HG03354 (cell line): ENCODE measurements at regions not wholly inside any gene's neighbourhood (a gene's known extent, or its start where the extent isn't known, plus 50 kb on each side); places are given as distances from the start of the nearest gene placed in this dataset.
"Not testable (repeated sequence)": the region's sequence is repeated elsewhere in the genome, so short reads cannot be mapped to it uniquely, and the experiment has no call there.

Source experiments
- ATAC-seq: cut with Tn5 transposase; IDR thresholded peaks from one replicate; pipeline ENCODE4 v1.9.1; 2021; ENCODE audit warnings: mild to moderate bottlenecking; ENCODE audit not compliant: unreplicated experiment, poor library complexity, severe bottlenecking

DNA sequence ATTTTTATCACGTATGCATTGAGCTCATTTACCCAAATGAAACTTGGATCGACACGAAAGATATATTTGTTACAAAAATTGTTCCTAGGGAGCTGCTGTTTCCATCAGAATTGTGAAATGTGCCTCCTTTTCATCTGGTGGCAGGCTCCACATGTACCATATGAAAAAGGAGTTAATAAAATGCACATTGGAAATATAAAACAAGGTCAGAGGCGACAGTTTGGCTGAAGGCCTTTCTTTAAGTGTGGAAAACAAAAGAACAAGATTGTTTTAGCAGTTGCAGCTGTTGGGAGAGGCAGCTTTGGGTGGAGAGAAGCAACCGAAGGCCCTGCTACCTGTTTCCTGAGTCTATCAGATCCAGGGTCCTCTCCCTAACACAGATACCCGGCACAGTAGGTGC, 334.5 kb upstream of the NT5E start:
- ATAC-seq, result no peak

DNA sequence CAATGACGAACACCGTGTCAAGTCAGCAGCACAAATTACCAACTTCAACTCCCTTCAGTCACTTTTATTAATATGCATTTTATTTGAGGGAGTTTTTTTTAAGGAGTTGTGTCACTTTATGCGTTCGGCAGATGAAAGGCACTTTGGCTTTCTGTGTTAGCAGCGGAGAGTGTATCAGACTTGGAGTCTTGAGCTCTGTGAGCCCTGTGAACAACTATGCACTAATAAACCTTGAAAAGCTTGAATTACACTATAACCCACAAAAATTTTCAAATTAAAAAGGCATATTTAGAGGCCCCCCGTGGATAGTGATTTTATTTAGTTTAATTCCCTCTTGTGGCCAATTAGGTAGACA, 335.3 kb upstream of the NT5E start:
- ATAC-seq, result no peak

DNA sequence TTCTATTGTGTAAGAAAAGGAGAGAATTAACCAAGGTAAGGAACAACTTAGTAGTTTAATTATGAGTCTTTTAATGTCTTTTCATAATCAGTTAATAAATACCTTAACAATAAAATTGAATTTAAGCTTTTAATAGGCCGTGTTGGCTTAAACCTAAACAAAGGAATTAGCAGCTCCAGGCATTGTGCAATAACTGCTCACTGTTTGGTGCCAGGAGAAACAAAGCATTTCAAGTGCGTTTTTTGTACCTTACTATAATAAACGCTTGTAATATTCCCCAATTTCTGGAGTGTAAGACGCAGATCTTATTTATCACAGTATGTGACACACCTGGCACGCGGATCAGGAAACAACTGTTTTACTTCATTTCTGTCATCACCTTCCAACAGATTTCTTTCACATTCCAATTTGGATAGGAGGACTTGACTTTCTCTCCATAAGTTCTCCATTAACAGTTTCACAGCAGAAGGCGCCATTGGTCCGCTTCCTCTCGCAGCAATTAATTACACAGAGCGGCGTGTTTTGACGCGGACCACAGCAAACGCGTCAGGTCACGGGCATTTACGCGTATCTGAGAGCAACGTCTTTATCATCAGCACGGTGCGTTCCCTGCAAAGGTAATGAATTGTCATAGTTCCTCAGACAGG, 335.8 kb upstream of the NT5E start:
- no peak for ATAC-seq

DNA sequence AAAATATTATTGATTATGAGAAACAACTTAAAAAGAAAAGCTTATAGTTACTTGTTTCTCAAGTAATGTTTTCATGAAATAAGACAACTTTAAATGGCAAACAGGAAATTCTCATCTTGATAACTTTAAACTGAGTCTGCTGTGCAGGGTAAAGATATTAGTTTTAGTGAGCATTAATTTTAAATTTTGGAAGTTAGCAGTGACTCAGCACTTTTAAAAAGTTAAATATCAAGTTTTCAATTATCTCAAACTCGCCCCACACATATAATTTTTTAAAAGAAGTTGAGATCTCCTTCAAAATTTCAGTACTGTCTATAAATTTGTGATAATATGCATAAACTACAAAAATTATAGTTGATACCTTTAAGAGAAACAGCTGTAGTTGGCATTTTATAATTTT, 337.3 kb upstream of the NT5E start:
- ATAC-seq, result no peak

DNA sequence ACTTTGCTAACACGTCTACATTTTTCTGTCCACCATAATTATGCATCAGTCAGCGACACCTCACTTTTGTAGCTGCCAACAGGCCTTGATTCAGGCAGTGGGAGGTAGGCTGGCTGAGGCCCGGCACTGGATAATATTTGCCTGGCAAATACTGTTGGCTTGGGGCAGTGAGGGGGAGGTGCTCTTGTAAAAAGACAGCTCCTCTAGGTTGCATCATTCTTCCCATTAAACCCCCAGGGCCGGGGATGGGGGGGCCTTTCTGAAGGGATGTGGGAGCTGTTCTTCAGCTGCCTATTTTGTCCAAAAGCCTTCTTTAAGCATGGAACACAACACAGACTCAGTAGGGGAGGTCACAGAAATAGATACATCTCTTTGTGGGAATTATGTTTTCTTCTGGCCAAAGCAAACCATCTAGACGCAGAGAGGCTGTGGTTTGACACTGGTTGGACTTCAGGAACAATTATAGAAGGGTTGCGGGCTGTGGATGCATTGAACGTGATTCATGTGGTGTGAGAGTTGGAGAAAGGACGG, 338.3 kb upstream of the NT5E start:
- no peak for ATAC-seq

DNA sequence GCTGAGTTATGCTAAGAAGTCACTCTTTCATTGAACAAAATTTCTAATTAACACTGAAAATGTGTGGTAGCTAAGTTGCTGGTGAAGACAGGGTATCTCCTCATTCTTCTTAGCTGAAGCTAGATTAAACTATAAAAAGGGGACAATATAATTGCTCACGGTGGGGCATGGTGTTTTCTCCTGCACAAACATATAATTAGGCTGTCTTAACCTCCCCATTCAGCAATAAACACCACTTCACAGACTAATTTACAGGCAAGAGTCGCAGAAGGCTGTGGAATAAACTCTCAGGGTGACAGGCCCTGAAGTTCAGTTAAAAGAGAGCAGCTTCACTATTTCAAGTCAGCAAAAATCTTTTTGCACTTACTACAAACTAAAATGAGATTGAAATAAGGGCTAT, 338.9 kb upstream of the NT5E start:
- no peak for ATAC-seq

DNA sequence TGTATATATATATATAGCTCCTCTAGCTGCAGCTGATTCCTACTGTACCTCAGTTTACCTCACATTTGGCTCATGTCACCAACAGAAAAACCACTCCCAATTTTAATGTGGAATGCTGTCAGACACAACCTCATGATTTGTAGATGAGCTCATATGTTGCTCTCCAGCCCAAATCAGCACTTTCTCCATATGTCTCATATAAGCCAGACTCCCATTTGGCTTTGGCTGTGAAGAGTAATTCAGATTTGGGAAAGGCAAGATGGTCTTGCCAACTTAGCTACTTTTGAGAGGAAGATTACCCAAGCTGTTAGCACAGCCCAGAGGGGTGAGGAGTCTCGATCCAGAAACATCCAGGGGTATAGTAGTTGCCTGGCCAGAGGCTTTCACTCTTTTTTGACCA, 342.2 kb upstream of the NT5E start:
- ATAC-seq, result no peak

DNA sequence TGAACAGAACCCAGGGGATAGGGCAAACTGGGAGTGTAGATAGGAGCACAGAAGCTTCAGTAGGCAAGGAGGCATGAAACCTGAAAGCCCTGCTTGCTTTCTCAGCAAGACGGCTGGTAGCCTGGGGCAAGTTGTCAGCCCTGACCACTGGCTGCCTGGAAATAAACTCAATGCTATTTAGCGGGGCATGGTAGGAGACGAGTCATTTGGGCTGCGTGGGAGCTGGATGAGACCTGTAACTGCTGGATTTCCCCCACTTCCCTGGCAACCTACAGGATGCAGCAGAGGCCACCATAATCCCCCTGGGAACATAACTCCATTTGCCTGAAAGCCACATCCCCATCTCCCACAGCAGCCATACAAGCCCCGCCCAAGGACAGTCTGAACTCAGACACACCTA, 332.6 kb upstream of the TBX18 start:
- no peak for ATAC-seq

DNA sequence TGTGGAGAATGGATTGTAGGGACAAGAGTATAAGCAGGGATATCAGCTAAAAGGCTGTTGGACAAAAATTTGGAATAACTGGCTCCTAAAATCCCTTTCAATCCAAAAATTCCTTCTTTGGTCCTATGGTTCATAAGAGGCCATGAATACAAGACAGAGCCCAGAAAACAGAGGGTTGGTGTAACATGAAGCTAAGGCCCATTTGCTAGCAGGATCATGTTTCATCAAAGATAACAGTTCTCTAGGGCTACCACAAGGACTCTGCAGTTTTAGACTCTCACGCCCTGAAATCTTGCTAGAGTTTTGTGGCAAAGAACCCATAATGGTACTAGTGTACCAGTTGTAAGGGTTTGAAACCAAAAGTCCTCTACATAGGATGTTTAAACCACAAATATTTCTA, 327.8 kb upstream of the TBX18 start:
- ATAC-seq, result no peak

DNA sequence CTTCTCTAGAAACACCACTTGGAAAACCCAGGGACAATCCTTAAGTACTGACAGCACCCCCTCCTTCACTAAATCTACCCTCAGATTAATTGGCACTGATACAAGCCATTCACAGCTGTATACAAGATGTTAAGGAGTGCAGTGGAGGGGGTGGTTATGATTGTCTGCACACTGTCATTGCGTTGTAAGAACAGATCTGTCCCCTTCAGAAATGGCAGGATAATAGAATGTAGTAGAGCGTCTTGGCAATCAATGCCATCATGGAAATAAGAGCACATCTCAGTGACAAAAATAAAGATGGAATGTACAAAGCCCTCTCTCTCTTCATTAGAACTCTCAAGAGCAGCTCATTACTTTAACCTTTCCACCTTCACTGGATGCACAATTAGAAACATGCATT, 324.9 kb upstream of the TBX18 start:
- ATAC-seq, result no peak

DNA sequence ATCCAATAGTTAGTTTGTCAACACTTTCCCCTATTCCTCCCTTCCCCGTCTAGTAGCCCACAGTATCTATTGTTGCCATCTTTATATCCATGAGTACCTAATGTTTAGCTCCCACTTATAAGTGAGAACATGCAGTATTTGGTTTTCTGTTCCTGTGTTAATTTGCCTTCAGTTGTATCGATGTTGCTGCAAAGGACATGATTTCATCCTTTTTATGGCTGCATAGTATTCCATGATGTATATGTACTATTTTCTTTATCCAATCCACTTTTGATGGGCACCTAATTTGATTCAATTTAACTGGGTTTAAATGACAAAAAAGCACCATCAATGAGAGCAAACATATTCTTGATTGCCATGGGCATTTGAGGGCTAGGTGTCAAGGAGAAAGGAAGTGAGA, 321.5 kb upstream of the TBX18 start:
- ATAC-seq, result no peak

DNA sequence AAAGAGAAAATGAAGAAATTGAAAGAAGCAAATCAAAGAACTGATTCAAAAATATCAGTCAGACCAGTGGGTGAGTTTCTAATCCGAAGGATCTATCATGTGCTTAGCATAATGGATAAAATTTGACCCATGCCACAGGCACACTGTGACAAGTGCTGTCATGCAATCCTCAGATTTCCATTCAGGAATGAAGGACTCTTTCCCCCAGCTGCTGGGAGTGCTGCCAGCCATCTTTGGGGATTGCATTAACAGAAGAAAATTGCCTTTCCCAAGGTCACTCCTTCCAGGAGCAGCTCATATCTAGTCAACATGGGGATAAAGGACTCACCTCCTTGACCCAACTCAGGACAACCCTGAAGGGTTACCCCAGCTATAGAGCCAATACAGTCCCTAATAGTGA, 316.7 kb upstream of the TBX18 start:
- ATAC-seq, result no peak

DNA sequence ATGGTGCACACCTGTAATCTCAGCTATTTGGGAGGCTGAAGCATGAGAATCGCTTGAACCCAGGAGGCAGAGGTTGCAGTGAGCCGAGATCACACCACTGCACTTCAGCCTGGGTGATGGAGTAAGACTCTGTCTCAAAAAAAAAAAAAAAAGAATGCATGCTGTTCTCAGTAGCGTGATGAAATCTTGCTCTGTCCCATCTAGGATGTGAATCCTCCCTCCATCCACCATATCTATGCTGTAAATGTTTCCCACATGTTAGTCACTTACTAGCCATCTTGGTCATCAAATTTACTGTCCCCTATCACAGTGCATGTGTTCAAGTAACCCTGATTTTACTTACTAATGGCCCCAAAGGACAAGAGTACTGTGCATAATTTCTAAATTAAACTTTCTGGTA, 315.4 kb upstream of the TBX18 start:
- no peak for ATAC-seq

DNA sequence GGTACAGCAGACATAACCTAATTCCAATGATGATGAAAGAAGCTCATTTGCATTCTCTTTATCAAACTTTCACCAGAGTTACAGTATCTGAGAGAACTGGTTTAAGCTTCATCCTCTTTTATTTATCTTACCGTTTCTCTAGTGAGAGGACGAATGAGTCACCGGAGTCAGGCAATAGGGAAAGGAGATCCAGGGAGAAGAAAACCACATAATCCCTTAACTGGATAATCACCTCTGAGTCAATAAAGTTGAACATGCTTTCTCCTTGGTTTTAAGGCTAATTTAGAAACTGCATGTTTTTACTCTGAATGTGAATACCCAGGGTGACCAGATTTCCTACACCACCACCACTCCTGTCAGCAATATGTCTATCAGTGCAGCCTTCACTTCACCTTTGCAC, 313.7 kb upstream of the TBX18 start:
- no peak for ATAC-seq

DNA sequence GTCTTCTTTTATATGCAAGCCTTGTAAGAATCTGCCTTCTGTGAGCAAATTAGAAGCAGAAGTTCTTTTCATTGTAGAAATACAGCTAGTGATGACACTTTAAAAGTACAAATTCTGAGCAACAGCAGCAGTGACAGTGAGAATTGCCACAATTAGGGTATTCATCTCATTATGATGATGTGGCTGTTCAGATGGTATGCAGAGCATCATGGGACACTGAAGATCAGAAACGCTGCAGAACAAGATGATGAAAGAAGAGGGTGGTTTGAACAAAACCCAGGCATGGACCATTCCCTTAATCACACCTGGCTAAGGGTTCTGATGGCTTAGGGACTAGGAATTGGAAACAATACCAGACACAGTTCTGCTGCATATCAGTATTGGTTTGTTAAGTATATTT, 312.7 kb upstream of the TBX18 start:
- no peak for ATAC-seq

DNA sequence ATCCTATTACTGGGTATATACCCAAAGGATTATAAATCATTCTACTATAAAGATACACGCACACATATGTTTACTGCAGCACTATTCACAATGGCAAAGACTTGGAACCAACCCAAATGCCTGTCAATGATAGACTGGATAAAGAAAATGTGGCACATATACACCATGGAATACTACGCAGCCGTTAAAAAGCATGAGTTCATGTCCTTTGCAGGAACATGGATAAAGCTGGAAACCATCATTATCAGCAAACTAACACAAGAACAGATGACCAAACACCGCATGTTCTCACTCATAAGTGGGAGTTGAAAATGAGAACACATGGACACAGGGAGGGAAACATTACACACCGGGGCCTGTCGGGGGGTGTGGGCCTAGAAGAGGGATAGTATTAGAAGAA, 307.4 kb upstream of the TBX18 start:
- ATAC-seq, result not testable (repeated sequence)

DNA sequence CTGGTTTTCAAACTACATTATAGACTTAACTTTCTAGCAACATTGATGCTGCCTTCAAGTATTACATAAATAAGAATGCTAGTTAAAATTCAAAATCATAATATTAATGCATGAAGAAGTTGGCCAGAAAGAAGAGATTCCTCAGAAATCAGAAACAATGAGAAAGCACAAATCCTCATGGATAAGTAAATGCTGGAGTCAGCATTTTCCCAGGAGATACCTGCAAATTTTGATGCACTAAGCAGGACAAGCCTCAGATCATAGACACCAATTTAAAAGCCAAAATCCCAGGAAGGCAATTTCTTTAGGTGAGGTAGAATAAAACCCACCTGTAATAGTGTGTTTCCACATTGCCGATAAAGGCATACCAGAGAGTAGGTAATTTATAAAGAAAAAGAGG, 305.2 kb upstream of the TBX18 start:
- no peak for ATAC-seq

DNA sequence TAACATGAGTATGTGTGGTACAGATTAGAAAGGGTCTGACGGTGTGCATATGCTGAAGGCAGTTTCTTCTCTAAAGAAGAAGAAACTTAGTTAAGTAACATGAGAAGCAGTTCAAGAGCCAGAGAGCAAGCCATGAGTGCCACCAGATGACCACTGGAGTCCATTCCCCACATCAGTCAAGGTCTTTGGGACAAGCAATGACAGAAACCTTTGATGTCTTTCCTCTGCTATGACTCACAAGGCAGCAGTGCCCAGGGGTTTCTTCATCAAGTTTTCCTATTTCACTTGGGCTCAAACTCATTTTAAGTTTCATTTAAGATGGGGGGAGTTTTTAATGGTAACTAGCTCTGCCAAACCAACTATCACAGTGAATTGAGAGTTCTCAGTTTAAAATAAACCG, 303.8 kb upstream of the TBX18 start:
- no peak for ATAC-seq

DNA sequence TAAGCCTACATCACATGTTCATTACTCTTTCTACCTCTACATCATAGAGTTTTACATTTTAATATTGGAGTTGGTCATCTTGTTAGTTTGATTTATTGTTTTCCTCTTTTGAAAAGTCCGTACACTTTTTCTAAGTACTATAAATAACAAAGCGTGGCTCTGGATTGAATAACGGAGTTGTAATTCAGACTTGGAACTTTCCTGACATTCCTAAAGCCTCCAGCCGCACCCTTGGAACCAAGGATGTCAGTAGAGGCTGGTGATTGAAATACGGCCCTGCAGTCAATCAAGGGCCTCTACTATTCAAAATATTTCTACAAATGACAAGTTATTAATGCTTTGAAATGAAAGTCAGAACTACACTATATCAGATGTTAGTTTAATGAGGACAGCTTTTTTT, 301.9 kb upstream of the TBX18 start:
- ATAC-seq, result no peak

DNA sequence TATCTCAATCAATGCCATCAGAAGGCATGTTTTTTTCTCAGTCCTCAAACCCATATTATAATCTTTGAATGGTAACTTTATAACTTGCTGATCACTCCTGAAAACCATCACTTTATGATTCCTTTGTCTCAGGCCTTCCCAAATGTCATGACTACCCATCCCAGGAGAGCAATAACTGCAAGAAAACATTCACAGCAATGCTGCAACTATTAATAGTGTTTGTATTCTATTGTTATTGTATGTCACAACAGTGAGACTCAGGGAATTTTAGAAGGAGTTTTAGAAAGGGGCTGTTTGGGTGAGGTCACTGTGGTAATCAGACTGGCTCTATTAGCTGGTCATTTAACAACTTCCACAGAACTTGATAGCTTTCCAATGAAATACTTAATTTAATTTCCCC, 301.4 kb upstream of the TBX18 start:
- ATAC-seq, result no peak

DNA sequence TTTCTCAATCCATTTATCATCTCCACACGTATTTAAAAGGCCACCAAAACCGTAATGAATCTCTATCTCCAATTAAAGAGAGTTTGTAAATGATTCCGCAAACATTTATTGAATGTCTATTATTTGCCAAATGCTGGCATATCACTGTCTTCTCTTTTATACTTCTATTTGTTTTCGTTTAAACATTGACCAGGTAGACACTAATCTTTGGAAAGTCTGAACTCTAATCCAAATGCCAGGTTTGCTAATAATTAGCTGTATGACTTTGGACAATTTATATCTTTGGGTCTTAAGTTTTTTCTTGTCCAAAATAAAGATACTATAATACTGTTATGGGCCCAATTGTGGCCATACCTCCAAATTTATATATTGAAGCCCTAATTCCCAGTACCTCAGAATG, 299.2 kb upstream of the TBX18 start:
- ATAC-seq, result no peak

DNA sequence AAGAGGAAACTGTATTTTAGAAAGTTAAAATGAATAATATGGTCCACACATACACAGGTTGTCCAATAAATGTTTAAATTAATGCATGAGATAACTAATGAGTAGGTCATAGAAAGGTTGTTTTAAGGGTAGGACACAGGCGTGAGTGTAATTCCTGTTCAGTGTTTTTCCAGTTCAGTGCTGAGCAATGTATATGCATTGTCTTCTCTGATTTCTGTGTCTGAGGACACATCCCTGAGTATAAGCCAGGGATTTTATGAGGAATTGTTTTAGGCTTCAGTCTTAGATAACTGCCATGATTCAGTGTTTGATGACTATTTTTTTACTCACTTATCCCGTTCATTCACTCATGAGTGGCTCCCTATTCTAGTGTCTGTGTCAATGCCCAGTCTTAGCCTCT, 298.5 kb upstream of the TBX18 start:
- no peak for ATAC-seq
